ENCODE measurements at regions not wholly inside any gene's neighbourhood (a gene's known extent, or its start where the extent isn't known, plus 50 kb on each side); places are given as distances from the start of the nearest gene placed in this dataset.

- CTCF ChIA-PET: no interaction called here
- DNase-seq: no peak
- H3K4me3 Mint-ChIP-seq: no peak overlapping the region
- H3K9me3 Mint-ChIP-seq: peaks cover 9% of the 10 kb centered on the region
- H3K36me3 Mint-ChIP-seq (ENCODE audit: low read depth): no peaks in the 10 kb centered on the region
- H3K27me3 Mint-ChIP-seq (ENCODE audit: low read depth): no peaks in the 10 kb centered on the region
- intact Hi-C loops (cut with micrococcal nuclease): no loop called here
- H3K4me1 Mint-ChIP-seq (ENCODE audit: low read depth): no peaks in the 10 kb centered on the region
- no peak overlapping the region for H3K27ac Mint-ChIP-seq
Observed at GRCh38 chr3:76733073-76733759, 306.7 kb upstream of the ROBO2 start.

- no peaks in the 10 kb centered on the region for H3K36me3 Mint-ChIP-seq (ENCODE audit: low read depth)
- no peak for DNase-seq
- CTCF ChIA-PET: no interaction called here
- H3K4me1 Mint-ChIP-seq (ENCODE audit: low read depth): no peaks in the 10 kb centered on the region
- H3K27ac Mint-ChIP-seq: no peak overlapping the region
- peaks cover 17% of the 10 kb centered on the region for H3K9me3 Mint-ChIP-seq
- no peak overlapping the region for H3K4me3 Mint-ChIP-seq
- H3K27me3 Mint-ChIP-seq (ENCODE audit: low read depth): no peaks in the 10 kb centered on the region
- intact Hi-C loops (cut with micrococcal nuclease): no loop called here
Observed at GRCh38 chr3:76735152-76735551, 304.7 kb upstream of the ROBO2 start.

GRCh38 chr3:76753599-76753998 lies 286.3 kb upstream of the ROBO2 start:
- no peak overlapping the region for H3K4me3 Mint-ChIP-seq
- DNase-seq: no peak
- H3K27me3 Mint-ChIP-seq (ENCODE audit: low read depth): no peaks in the 10 kb centered on the region
- peaks cover 10% of the 10 kb centered on the region for H3K9me3 Mint-ChIP-seq
- no peaks in the 10 kb centered on the region for H3K36me3 Mint-ChIP-seq (ENCODE audit: low read depth)
- CTCF ChIA-PET: no interaction called here
- H3K27ac Mint-ChIP-seq: no peak overlapping the region
- H3K4me1 Mint-ChIP-seq (ENCODE audit: low read depth): no peaks in the 10 kb centered on the region
- intact Hi-C loops (cut with micrococcal nuclease): no loop called here

GRCh38 chr3:76754247-76754646 lies 285.7 kb upstream of the ROBO2 start:
- H3K36me3 Mint-ChIP-seq (ENCODE audit: low read depth): no peaks in the 10 kb centered on the region
- no peak overlapping the region for H3K27ac Mint-ChIP-seq
- DNase-seq: no peak
- H3K27me3 Mint-ChIP-seq (ENCODE audit: low read depth): no peaks in the 10 kb centered on the region
- CTCF ChIA-PET: no interaction called here
- intact Hi-C loops (cut with micrococcal nuclease): no loop called here
- peaks cover 10% of the 10 kb centered on the region for H3K9me3 Mint-ChIP-seq
- H3K4me3 Mint-ChIP-seq: no peak overlapping the region
- H3K4me1 Mint-ChIP-seq (ENCODE audit: low read depth): no peaks in the 10 kb centered on the region

GRCh38 chr3:76756577-76756976 lies 283.3 kb upstream of the ROBO2 start:
- no peaks in the 10 kb centered on the region for H3K27me3 Mint-ChIP-seq (ENCODE audit: low read depth)
- H3K9me3 Mint-ChIP-seq: peaks cover 8% of the 10 kb centered on the region
- intact Hi-C loops (cut with micrococcal nuclease): no loop called here
- H3K4me3 Mint-ChIP-seq: no peak overlapping the region
- CTCF ChIA-PET: no interaction called here
- no peaks in the 10 kb centered on the region for H3K36me3 Mint-ChIP-seq (ENCODE audit: low read depth)
- DNase-seq: no peak
- no peak overlapping the region for H3K27ac Mint-ChIP-seq
- no peaks in the 10 kb centered on the region for H3K4me1 Mint-ChIP-seq (ENCODE audit: low read depth)

GRCh38 chr3:76760336-76760735 lies 279.6 kb upstream of the ROBO2 start:
- Mint-ChIP-seq H3K36me3 (ENCODE audit: low read depth) (no peaks in the 10 kb centered on the region), H3K27me3 (ENCODE audit: low read depth) (no peaks in the 10 kb centered on the region), H3K4me3 (no peak overlapping the region), H3K27ac (no peak overlapping the region), H3K9me3 (peaks cover 11% of the 10 kb centered on the region), H3K4me1 (ENCODE audit: low read depth) (no peaks in the 10 kb centered on the region)
- intact Hi-C loops (cut with micrococcal nuclease): no loop called here
- CTCF ChIA-PET: no interaction called here
- no peak for DNase-seq

GRCh38 chr3:76765511-76765910 lies 274.4 kb upstream of the ROBO2 start:
- no peak for DNase-seq
- Mint-ChIP-seq H3K27ac (no peak overlapping the region), H3K4me3 (no peak overlapping the region), H3K36me3 (ENCODE audit: low read depth) (no peaks in the 10 kb centered on the region), H3K9me3 (peaks cover 7% of the 10 kb centered on the region), H3K27me3 (ENCODE audit: low read depth) (no peaks in the 10 kb centered on the region), H3K4me1 (ENCODE audit: low read depth) (no peaks in the 10 kb centered on the region)
- CTCF ChIA-PET: no interaction called here
- intact Hi-C loops (cut with micrococcal nuclease): no loop called here

- H3K9me3 Mint-ChIP-seq: peaks cover 9% of the 10 kb centered on the region
- no peak for DNase-seq
- CTCF ChIA-PET: no interaction called here
- no peaks in the 10 kb centered on the region for H3K4me1 Mint-ChIP-seq (ENCODE audit: low read depth)
- no peaks in the 10 kb centered on the region for H3K36me3 Mint-ChIP-seq (ENCODE audit: low read depth)
- intact Hi-C loops (cut with micrococcal nuclease): no loop called here
- no peaks in the 10 kb centered on the region for H3K27me3 Mint-ChIP-seq (ENCODE audit: low read depth)
- H3K4me3 Mint-ChIP-seq: no peak overlapping the region
- H3K27ac Mint-ChIP-seq: no peak overlapping the region
Observed at GRCh38 chr3:76768912-76769311, 271.0 kb upstream of the ROBO2 start.

GRCh38 chr3:76776927-76777326 lies 263.0 kb upstream of the ROBO2 start:
- Mint-ChIP-seq H3K36me3 (ENCODE audit: low read depth) (no peaks in the 10 kb centered on the region), H3K9me3 (peaks cover 8% of the 10 kb centered on the region), H3K4me3 (no peak overlapping the region), H3K27ac (no peak overlapping the region), H3K4me1 (ENCODE audit: low read depth) (no peaks in the 10 kb centered on the region), H3K27me3 (ENCODE audit: low read depth) (no peaks in the 10 kb centered on the region)
- no peak for DNase-seq
- CTCF ChIA-PET: no interaction called here
- intact Hi-C loops (cut with micrococcal nuclease): no loop called here

GRCh38 chr3:76788206-76788605 lies 251.7 kb upstream of the ROBO2 start:
- H3K36me3 Mint-ChIP-seq (ENCODE audit: low read depth): no peaks in the 10 kb centered on the region
- intact Hi-C loops (cut with micrococcal nuclease): no loop called here
- H3K4me3 Mint-ChIP-seq: no peak overlapping the region
- DNase-seq: no peak
- CTCF ChIA-PET: no interaction called here
- H3K4me1 Mint-ChIP-seq (ENCODE audit: low read depth): no peaks in the 10 kb centered on the region
- no peaks in the 10 kb centered on the region for H3K27me3 Mint-ChIP-seq (ENCODE audit: low read depth)
- no peak overlapping the region for H3K27ac Mint-ChIP-seq
- peaks cover 13% of the 10 kb centered on the region for H3K9me3 Mint-ChIP-seq

GRCh38 chr3:76789237-76789636 lies 250.7 kb upstream of the ROBO2 start:
- H3K27me3 Mint-ChIP-seq (ENCODE audit: low read depth): no peaks in the 10 kb centered on the region
- CTCF ChIA-PET: no interaction called here
- H3K4me3 Mint-ChIP-seq: no peak overlapping the region
- no peak for DNase-seq
- H3K36me3 Mint-ChIP-seq (ENCODE audit: low read depth): no peaks in the 10 kb centered on the region
- no peaks in the 10 kb centered on the region for H3K4me1 Mint-ChIP-seq (ENCODE audit: low read depth)
- intact Hi-C loops (cut with micrococcal nuclease): no loop called here
- H3K9me3 Mint-ChIP-seq: peaks cover 8% of the 10 kb centered on the region
- H3K27ac Mint-ChIP-seq: no peak overlapping the region

- CTCF ChIA-PET: no interaction called here
- Mint-ChIP-seq H3K27me3 (ENCODE audit: low read depth) (no peaks in the 10 kb centered on the region), H3K36me3 (ENCODE audit: low read depth) (no peaks in the 10 kb centered on the region), H3K4me3 (no peak overlapping the region), H3K4me1 (ENCODE audit: low read depth) (no peaks in the 10 kb centered on the region), H3K9me3 (peaks cover 6% of the 10 kb centered on the region), H3K27ac (no peak overlapping the region)
- no peak for DNase-seq
- intact Hi-C loops (cut with micrococcal nuclease): no loop called here
Observed at GRCh38 chr3:76811418-76811817, 228.5 kb upstream of the ROBO2 start.

- Mint-ChIP-seq H3K4me1 (ENCODE audit: low read depth) (no peaks in the 10 kb centered on the region), H3K4me3 (no peak overlapping the region), H3K36me3 (ENCODE audit: low read depth) (no peaks in the 10 kb centered on the region), H3K27ac (no peak overlapping the region), H3K27me3 (ENCODE audit: low read depth) (no peaks in the 10 kb centered on the region), H3K9me3 (peaks cover 8% of the 10 kb centered on the region)
- intact Hi-C loops (cut with micrococcal nuclease): no loop called here
- DNase-seq: no peak
- CTCF ChIA-PET: no interaction called here
Observed at GRCh38 chr3:76812649-76813242, 227.2 kb upstream of the ROBO2 start.

Measured in activated naive CD4-positive, alpha-beta T cell treated with anti-CD3 and anti-CD28 coated beads for 36 hours (primary cell).